T-helper 17 cell (primary cell): ENCODE measurements at regions not wholly inside any gene's neighbourhood (a gene's known extent, or its start where the extent isn't known, plus 50 kb on each side); places are given as distances from the start of the nearest gene placed in this dataset.
"Not testable (repeated sequence)": the region's sequence is repeated elsewhere in the genome, so short reads cannot be mapped to it uniquely, and the experiment has no call there.

ENCODE experiments used
- ATAC-seq: fragments of 150-1000 bp; cut with Tn5 transposase; 2 replicates; pipeline ENCODE4 v1.10.0; 2021; ENCODE audit warnings: mild to moderate bottlenecking, moderate library complexity
- DNase-seq, 3 donors: peaks; one replicate each; pipeline versions ENCODE4 v3.0.0 to v3.0.0-alpha.2; 2020 to 2021
- H3K9me3 ChIP-seq: one replicate; pipeline ENCODE4 v1.7.0; 2013; ENCODE audit warnings: low read length, mild to moderate bottlenecking; ENCODE audit not compliant: control insufficient read depth, poor library complexity, severe bottlenecking
- H3K27ac Mint-ChIP-seq: one replicate; pipeline ENCODE4 v1.8.0; 2022; ENCODE audit warnings: mild to moderate bottlenecking, moderate library complexity, mixed read lengths
- H3K27me3 Mint-ChIP-seq: one replicate; pipeline ENCODE4 v1.8.0; 2022; ENCODE audit warnings: mixed read lengths
- H3K36me3 Mint-ChIP-seq: one replicate; pipeline ENCODE4 v1.8.0; 2022; ENCODE audit warnings: low read depth, mixed read lengths
- H3K4me1 Mint-ChIP-seq: one replicate; pipeline ENCODE4 v1.8.0; 2022; ENCODE audit warnings: mild to moderate bottlenecking, mixed read lengths
- H3K4me3 Mint-ChIP-seq: one replicate; pipeline ENCODE4 v1.8.0; 2022; ENCODE audit warnings: mild to moderate bottlenecking, moderate library complexity, mixed read lengths

DNA sequence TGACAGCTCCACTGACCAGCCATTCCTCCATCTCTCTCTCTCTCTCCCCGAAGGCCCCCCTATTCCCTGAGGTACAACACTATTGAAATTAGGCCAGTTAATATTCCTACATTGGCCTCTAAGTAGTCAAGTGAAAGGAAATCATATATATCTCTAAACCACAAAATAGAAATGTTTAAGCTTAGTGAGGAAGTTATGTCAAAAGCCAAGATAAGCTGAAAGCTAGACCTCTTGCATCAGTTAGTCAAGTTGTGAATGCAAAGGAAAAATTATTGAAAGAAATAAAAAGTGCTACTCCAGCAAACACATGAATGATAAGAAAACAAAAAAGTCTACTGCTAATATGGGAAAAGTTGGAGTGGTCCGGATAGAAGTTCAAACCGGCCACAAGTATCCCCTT is 301.3 kb upstream of the RBMS1 start:
- Mint-ChIP-seq H3K4me3 (no peak overlapping the region), H3K27ac (no peak overlapping the region), H3K36me3 (no peaks in the 10 kb centered on the region), H3K27me3 (no peaks in the 10 kb centered on the region), H3K4me1 (peaks cover 3% of the 10 kb centered on the region)
- H3K9me3 ChIP-seq: no peaks in the 10 kb centered on the region
- DNase-seq (no peak), ATAC-seq (no peak)

DNA sequence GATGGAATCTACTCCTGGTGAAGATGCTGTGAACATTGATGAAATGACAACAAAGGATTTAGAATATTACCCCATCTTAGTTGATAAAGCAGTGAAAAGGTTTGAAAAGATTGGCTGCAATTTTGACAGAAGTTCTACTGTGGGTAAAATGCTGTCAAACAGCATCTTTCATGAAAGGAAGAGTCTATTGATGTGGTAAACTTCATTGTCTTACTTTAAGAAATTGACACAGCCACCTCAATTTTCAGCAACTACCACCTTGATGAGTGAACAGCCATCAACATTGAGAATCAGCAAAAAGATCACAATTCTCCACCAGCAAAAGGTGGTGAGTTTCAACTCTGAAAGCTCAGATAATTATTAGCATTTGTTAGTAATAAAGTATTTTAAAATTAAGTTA is 310.3 kb upstream of the RBMS1 start:
- Mint-ChIP-seq H3K4me1 (peaks cover 5% of the 10 kb centered on the region), H3K36me3 (no peaks in the 10 kb centered on the region), H3K4me3 (no peak overlapping the region), H3K27ac (no peak overlapping the region), H3K27me3 (no peaks in the 10 kb centered on the region)
- ATAC-seq (no peak), DNase-seq (no peak)
- H3K9me3 ChIP-seq: no peaks in the 10 kb centered on the region

DNA sequence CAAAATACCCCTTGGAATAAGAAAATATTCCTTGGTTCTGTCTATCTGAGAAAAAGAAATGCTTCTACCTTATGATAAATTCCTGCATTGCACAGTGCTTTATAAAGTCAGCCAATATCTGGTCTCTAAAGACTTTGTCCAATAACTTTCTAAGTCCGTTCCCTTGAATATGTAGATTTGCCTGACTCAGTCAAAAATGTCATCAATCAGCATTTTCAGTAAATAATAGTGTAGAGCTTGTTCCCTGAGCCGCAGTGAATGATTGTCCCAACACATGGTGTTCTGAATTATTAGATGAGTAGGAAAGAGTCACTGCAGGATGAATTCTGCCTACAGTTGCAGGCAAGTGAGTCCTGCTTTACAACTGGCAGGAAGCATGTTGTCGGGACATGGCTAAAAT is 316.8 kb upstream of the RBMS1 start:
- H3K27me3 Mint-ChIP-seq: peaks cover 6% of the 10 kb centered on the region
- no peak for DNase-seq
- no peaks in the 10 kb centered on the region for H3K36me3 Mint-ChIP-seq
- no peak for ATAC-seq
- H3K4me3 Mint-ChIP-seq: no peak overlapping the region
- H3K4me1 Mint-ChIP-seq: no peaks in the 10 kb centered on the region
- no peaks in the 10 kb centered on the region for H3K9me3 ChIP-seq
- no peak overlapping the region for H3K27ac Mint-ChIP-seq

DNA sequence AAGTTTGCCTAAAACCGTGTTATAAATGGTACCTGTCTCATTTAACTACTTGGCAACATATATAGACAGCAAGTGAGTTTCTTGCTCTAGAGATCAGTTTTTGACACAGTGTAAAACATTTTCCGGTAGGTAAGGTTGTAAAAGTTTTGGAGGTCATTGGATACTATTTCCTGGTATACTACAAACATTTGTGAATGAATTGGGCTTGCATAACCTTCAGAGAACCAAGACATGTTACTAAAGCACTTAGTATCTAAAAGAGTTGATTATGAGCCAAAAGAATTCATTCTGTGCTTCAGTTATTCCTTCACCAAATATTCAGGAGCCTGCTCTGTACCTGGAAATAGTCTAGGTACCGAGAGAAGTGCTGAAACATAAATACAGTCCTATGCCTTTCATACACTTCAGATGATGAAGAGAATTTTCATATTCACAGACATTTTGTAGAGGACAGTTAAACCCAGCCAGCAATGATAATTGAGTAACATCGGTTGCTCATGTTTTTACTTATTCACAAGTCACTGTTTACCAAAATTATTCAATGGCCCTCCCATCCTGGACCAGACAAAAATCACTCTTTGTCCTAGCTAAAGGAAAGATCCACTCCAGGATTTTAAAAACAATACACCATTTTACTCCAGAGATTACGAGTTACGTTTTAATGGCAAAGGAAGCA is 319.4 kb upstream of the RBMS1 start:
- Mint-ChIP-seq H3K4me3 (no peak overlapping the region), H3K36me3 (no peaks in the 10 kb centered on the region), H3K27ac (no peak overlapping the region), H3K4me1 (no peaks in the 10 kb centered on the region), H3K27me3 (peaks cover 6% of the 10 kb centered on the region)
- no peak for DNase-seq
- no peaks in the 10 kb centered on the region for H3K9me3 ChIP-seq
- ATAC-seq: no peak

DNA sequence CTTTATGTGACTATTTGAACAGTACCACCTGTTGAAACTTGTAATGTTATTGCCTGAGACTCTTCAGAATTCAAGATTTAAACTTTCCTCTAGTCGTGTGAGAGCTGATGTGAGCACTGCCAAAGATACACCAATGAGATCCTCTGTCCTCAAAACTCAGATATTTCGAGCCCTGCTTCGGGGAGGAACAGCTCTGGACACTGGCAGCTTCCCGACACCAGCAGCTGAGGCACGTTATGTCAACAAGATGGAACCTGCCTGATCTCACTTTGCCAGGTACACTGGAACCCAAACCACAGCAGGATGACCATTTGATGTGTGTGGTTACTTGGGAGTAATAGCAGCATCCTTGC is 319.9 kb upstream of the RBMS1 start:
- H3K9me3 ChIP-seq: no peaks in the 10 kb centered on the region
- H3K27ac Mint-ChIP-seq: no peak overlapping the region
- DNase-seq: no peak
- H3K4me1 Mint-ChIP-seq: no peaks in the 10 kb centered on the region
- H3K4me3 Mint-ChIP-seq: no peak overlapping the region
- H3K36me3 Mint-ChIP-seq: no peaks in the 10 kb centered on the region
- ATAC-seq: no peak
- H3K27me3 Mint-ChIP-seq: peaks cover 6% of the 10 kb centered on the region

DNA sequence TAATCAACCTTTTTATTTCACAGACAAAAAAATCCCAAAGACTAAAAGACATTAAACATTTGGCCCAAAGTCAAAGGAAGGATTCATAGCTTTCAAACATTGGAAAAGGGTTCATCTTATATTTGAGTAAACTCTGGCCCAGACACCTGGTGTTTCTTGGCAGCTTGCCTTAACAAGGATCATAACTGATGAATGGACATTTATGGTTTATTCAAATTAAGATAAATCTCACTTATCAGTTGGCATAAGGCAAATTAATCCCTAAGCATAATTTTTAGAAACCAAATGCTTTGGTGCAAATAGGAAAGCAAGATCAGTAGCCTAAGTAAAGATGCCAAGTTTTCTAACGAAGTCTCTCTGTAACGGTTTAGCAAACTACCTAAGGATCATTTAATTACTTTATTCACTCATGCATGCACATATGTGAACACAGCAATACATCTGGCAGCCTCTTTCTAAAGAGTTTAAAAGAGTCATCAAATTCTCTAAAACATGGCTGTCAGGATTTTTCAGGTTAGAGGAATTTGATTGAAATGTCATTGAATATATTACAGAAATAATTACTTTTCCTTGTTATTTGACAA is 323.4 kb upstream of the RBMS1 start:
- Mint-ChIP-seq H3K27ac (no peak overlapping the region), H3K36me3 (peaks cover 2% of the 10 kb centered on the region), H3K4me1 (no peaks in the 10 kb centered on the region), H3K27me3 (no peaks in the 10 kb centered on the region), H3K4me3 (no peak overlapping the region)
- no peak for ATAC-seq
- no peaks in the 10 kb centered on the region for H3K9me3 ChIP-seq
- DNase-seq: no peak

DNA sequence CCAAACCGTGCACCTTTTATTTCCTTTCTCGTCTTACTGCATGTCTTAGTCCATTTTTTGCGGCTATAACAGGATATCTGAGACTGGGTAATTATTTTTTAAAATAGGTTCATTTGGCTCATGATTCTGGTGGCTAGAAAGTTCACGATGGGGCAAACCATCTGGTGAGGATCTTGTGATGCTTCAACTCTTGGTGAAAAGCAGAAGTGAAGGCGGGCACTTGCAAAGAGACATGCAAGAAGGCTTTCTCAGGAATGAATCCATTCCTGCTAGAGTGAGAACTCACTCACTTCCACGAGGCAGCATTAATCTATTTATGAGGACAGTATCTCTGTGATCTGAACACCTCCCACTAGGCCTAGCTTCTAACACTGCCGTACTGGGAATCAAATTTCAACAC is 327.1 kb upstream of the RBMS1 start:
- ATAC-seq (no peak), DNase-seq (no peak)
- no peaks in the 10 kb centered on the region for H3K4me1 Mint-ChIP-seq
- H3K9me3 ChIP-seq: peaks cover 5% of the 10 kb centered on the region
- no peak overlapping the region for H3K27ac Mint-ChIP-seq
- H3K4me3 Mint-ChIP-seq: no peak overlapping the region
- peaks cover 2% of the 10 kb centered on the region for H3K36me3 Mint-ChIP-seq
- H3K27me3 Mint-ChIP-seq: no peaks in the 10 kb centered on the region

DNA sequence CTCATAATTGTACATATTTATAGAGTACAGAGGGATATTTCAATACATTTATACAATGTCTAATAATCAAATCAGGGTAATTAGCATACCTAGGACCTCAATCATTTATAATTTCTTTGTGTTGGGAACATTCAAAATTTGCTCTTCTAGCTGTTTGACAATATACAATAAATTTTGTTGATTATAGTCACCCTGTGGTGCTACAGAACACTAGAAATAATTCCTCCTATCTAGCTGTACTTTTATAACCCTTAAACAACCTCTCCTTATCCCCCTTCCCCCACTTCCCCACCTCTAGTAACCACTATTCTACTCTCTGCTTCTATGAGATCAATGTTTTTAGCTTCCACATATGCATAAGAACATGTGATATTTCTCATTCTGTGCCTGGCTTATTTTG is 328.4 kb upstream of the RBMS1 start:
- Mint-ChIP-seq H3K27me3 (no peaks in the 10 kb centered on the region), H3K36me3 (peaks cover 2% of the 10 kb centered on the region), H3K27ac (no peak overlapping the region), H3K4me1 (no peaks in the 10 kb centered on the region), H3K4me3 (no peak overlapping the region)
- ATAC-seq: no peak
- DNase-seq: no peak
- H3K9me3 ChIP-seq: peaks cover 5% of the 10 kb centered on the region

DNA sequence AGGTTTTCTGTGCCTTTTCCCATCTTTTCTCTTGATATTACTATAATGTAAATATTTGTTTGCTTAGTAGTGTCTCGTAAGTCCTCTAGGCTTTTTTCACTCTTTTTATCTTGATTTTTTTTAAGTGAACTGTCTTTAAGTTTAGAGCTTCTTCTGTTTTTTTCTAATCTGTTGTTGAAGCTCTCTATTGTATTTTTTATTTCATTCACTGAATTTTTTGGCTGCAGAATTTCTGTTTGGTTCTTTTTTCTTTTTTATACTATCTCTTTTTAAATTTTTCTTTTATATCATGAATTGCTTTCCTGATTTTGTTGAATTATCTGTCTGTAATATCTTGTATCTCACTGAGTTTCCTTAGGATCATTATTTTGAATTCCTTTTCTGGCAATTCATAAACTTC is 331.8 kb upstream of the RBMS1 start:
- H3K4me3 Mint-ChIP-seq: no peak overlapping the region
- peaks cover 2% of the 10 kb centered on the region for H3K36me3 Mint-ChIP-seq
- H3K4me1 Mint-ChIP-seq: no peaks in the 10 kb centered on the region
- no peak overlapping the region for H3K27ac Mint-ChIP-seq
- H3K9me3 ChIP-seq: peaks cover 5% of the 10 kb centered on the region
- H3K27me3 Mint-ChIP-seq: no peaks in the 10 kb centered on the region
- no peak for ATAC-seq
- DNase-seq: no peak

DNA sequence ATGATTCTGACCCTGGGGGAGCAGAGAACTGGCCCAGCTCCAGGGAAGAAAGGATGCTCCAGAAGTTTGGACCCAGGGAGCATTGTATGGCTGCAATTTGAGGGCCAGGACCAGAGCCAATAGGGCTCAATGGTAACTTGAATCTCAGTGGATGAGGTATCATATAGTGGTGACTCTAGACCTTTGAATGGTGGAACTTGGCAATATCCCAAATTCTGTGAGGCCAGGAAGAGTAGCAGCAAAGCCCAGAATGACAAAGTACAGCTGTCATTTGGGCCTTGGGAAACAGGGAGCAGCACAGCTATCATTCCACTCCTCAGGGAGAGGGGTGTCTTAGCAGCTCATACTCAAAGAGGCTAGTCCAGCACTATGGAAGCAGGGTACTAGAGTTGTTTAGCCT is 332.9 kb upstream of the RBMS1 start:
- H3K9me3 ChIP-seq: peaks cover 5% of the 10 kb centered on the region
- no peak overlapping the region for H3K4me3 Mint-ChIP-seq
- ATAC-seq (no peak), DNase-seq (no peak)
- no peaks in the 10 kb centered on the region for H3K4me1 Mint-ChIP-seq
- H3K27ac Mint-ChIP-seq: no peak overlapping the region
- no peaks in the 10 kb centered on the region for H3K27me3 Mint-ChIP-seq
- H3K36me3 Mint-ChIP-seq: peaks cover 2% of the 10 kb centered on the region

DNA sequence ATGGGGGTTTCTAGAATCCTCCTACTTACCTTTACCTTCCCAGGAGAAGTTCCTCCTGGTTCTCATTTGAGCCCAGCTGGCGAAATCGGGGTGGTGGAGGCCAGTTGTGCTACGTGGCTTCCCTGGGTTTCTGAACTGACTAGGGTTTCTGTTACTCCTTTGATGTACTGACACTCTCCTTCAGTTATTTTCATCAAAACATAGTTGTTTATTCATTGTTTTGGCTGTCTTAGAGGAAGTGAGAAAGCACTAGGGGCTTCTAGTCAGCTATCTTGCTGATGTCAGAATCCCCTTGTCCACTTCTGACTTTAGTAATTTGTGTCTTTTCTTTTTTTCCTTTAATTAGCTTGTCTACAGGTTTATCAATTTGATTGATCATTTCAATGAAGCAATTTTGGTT is 332.2 kb upstream of the TANK start:
- Mint-ChIP-seq H3K4me1 (no peaks in the 10 kb centered on the region), H3K4me3 (no peak overlapping the region), H3K36me3 (peaks cover 2% of the 10 kb centered on the region), H3K27me3 (no peaks in the 10 kb centered on the region), H3K27ac (no peak overlapping the region)
- ATAC-seq: no peak
- H3K9me3 ChIP-seq: peaks cover 5% of the 10 kb centered on the region
- DNase-seq: no peak

DNA sequence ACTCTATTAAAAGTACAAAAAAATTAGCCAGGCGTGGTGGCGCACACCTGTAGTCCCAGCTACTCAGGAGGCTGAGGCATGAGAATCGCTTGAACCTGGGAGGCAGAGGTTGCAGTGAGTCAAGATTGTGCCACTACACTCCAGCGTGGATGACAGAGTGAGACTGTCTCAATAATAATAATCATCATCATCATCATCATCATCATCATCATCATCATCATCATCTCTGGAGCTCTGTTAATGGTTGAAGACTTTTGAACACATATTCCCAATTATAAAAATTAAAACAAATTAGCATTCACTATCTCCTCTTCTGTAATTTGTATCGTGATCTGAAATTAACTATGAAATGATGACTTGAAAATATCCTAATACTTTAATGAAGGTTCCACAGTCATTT is 327.8 kb upstream of the TANK start:
- not testable (repeated sequence) for DNase-seq, H3K4me1 Mint-ChIP-seq, H3K4me3 Mint-ChIP-seq, H3K36me3 Mint-ChIP-seq, H3K27ac Mint-ChIP-seq, H3K9me3 ChIP-seq, H3K27me3 Mint-ChIP-seq, ATAC-seq

DNA sequence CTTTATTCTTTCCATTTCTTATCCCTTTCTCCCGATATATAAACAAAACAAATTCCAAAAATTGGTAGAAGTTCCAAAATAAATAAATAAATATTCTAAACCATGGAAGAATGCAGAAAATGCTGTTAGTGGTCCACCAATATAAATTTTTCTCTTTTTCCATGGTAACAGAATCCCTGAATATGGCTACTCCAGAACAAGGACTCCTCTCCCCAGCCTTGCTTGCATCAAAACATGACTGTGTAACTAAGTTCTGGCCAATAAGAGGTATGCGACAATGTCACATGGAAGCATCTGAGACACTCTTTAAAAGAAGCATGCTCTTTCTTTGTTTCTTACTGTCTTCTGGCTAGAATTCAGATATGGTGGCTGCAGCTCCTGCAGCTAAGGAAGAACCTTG is 325.1 kb upstream of the TANK start:
- no peaks in the 10 kb centered on the region for H3K9me3 ChIP-seq
- no peak for DNase-seq
- no peak overlapping the region for H3K4me3 Mint-ChIP-seq
- peaks cover 13% of the 10 kb centered on the region for H3K27me3 Mint-ChIP-seq
- H3K27ac Mint-ChIP-seq: no peak overlapping the region
- peaks cover 4% of the 10 kb centered on the region for H3K36me3 Mint-ChIP-seq
- H3K4me1 Mint-ChIP-seq: no peaks in the 10 kb centered on the region
- no peak for ATAC-seq

DNA sequence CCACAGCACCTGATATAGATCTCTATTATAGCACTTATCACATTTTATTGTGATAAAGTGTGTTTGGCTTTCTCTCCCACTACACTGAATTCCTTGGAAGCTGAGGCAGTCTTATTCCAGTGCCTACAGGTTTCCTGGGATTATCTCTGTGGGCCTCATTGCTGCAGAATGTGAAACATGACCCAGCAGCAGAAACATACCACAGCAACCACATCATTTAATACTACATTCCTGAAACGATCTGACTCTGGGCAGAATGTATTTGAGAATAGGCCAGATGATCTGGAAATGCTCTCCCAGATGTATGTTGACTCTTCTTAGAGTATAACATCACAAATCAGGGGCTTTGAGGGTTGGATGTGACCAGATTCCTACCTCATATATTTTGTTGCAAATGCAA is 323.5 kb upstream of the TANK start:
- DNase-seq (no peak), ATAC-seq (no peak)
- H3K27ac Mint-ChIP-seq: no peak overlapping the region
- H3K9me3 ChIP-seq: no peaks in the 10 kb centered on the region
- peaks cover 13% of the 10 kb centered on the region for H3K27me3 Mint-ChIP-seq
- H3K36me3 Mint-ChIP-seq: peaks cover 2% of the 10 kb centered on the region
- no peak overlapping the region for H3K4me3 Mint-ChIP-seq
- no peaks in the 10 kb centered on the region for H3K4me1 Mint-ChIP-seq
